SIG-M5 treated with dmso at 0.1 percent for 504 hours (cell line): ENCODE measurements at regions not wholly inside any gene's neighbourhood (a gene's known extent, or its start where the extent isn't known, plus 50 kb on each side); places are given as distances from the start of the nearest gene placed in this dataset.
A peak's percentile ranks its signal among the peaks of the same experiment; 100 is the strongest.
"Not testable (repeated sequence)": the region's sequence is repeated elsewhere in the genome, so short reads cannot be mapped to it uniquely, and the experiment has no call there.

Source experiments
- DNase-seq: peaks from one replicate; lab custom pipeline; 2025; ENCODE audit not compliant: unreplicated experiment; lab: John Stamatoyannopoulos, UW

GRCh38 chr5:82448374-82448773 lies 170.2 kb upstream of the RPS23 start:
- no peak for DNase-seq

DNA sequence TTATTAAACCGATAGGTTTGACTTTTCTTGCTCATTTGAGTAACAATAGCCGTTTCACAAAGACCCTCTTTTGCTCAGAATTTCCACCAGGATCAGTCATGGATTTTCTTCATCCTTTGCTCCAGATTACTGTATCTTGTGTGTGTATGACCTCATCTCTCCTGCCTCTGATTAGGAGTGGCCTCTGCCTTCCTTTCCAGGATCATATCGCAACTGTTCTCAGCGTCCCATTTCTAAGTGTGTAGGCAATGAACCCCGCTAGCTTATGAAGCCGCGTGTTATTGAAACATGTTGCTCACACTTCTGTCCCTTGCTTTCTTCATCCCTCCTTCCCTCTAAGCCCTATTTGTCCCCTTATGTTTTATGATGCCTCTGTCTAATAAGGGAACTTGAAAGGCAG lies 169.8 kb upstream of the RPS23 start:
- DNase-seq: no peak

DNA sequence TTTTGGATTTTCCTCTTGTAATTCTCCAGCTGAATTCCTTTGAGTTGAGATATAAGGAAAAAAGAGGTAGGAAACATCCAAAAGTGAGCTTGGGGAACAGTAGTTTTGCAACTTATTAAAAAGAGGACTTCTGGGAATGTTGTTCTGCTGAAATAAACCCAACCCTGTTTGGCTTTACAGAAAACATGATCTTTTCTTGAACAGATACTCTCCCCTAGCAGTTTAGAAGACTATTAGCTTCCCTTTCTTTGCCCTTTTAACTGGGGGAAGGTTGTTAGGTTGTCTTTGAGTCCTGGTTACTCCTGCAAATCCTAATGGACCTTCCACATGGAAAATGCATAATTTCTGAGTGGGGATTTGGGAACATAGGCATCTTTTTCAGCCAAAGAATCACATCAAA lies 168.7 kb upstream of the RPS23 start:
- no peak for DNase-seq

GRCh38 chr5:82445726-82446335 lies 167.7 kb upstream of the RPS23 start:
- DNase-seq: no peak

DNA sequence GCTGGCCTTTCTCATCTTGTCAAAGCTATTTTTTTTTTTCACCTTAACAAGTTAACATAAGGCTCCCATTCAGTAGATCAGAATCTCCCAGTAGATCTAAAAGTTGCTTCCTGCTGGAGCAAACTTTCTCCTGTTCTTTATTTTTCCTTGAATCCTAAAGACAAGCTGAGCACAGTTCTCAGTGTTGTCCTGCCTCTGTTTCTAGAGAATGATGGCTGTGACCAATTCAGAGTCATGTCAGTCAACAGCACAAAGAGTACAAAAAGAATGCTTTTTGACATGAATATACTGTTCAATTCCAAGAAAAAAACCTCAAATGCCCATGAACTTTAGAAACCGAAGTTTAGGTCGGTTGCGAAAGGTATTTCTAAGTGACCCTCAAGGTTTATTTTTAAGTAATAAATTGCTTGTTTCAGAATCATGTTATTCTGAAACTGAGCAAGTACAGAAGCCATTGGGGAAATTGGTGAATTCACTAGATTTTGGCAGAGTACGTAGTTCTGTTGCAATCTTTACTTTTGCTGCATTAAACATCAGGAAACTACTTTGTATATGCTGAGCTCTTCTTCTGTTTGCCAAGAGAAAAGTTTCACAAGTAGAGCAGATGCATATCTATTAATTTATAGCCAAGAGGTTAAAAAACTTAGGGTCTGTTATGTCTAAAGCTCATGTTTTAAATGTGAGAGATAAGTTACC lies 161.7 kb upstream of the RPS23 start:
- peak; percentile 39 for DNase-seq

- DNase-seq: not testable (repeated sequence)
These were observed 159.4 kb upstream of the RPS23 start for GRCh38 chr5:82437565-82437964.

DNA sequence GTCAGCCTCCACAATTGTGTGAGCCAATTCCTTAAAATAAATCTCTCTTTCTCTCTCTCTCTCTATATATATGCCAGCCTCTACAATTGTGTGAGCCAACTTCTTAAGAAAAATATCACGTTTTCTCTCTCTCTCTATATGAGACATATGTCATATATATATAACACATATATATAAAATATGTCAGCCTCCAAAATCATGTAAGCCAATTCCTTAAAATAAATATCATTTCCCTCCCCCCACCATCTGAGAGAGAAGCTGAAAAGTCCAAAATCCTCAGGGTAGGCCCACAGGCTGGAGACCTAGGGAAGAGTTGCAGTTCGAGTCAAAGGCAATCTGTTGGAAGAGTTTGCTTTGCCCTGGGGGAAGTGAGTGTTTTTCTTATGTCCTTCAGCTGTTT lies 158.1 kb upstream of the RPS23 start:
- DNase-seq: no peak

DNA sequence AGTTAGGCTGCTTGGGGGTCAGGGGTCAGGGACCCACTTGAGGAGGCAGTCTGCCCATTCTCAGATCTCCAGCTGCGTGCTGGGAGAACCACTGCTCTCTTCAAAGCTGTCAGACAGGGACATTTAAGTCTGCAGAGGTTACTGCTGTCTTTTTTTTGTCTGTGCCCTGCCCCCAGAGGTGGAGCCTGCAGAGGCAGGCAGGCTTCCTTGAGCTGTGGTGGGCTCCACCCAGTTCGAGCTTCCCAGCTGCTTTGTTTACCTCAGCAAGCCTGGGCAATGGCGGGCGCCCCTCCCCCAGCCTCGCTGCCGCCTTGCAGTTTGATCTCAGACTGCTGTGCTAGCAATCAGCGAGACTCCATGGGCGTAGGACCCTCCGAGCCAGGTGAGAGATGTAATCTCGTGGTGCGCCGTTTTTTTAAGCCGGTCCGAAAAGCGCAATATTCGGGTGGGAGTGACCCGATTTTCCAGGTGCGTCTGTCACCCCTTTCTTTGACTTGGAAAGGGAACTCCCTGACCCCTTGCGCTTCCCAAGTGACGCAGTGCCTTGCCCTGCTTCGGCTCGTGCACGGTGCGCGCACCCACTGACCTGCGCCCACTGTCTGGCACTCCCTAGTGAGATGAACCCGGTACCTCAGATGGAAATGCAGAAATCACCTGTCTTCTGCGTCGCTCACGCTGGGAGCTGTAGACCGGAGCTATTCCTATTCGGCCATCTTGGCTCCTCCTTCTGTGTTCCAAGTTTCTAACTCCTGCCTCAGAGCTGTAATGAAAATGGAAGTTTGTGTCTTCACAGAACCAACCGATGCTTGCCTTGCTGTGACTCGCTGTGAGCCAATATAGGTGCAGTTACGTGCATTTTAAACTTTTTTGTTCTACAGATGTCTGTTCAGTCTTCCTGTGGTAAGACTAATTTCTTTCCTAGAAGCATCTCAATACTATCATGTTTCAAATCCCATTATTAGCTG lies 156.8 kb upstream of the RPS23 start:
- not testable (repeated sequence) for DNase-seq

DNA sequence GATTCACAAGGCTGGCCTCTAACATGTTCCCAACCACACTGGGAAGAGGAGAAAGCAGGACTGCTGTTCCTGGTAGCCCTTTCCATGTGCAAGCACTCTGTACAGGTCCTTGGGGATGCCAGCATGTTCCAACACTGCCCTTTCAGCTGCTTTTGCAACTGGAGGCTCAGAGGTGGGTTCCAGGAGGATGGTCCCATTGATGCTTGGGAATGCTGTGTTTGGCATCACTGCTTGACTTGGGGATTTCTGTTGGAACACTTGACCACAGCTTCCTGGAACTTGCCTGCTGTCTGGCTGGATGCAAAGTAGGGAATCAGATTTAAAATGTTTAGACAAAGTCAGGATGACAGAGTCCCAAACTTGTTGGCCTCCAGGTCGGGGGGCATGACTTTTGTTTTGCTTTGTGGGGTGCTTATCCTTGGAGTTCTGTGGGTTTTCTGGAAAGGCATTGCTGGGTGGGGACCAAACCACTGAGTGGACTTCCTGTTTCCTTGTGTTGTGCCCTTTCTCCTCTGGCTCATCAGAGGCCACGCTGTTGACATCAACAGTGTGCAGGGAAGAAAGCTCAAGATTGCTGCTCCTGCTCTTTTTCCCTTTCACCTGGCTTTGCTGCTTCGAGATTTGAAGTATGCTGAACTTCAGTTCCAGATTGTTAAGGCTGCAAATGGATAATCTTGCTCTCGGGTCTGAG lies 148.5 kb upstream of the RPS23 start:
- DNase-seq: no peak

GRCh38 chr5:82425591-82425990 lies 147.4 kb upstream of the RPS23 start:
- no peak for DNase-seq

DNA sequence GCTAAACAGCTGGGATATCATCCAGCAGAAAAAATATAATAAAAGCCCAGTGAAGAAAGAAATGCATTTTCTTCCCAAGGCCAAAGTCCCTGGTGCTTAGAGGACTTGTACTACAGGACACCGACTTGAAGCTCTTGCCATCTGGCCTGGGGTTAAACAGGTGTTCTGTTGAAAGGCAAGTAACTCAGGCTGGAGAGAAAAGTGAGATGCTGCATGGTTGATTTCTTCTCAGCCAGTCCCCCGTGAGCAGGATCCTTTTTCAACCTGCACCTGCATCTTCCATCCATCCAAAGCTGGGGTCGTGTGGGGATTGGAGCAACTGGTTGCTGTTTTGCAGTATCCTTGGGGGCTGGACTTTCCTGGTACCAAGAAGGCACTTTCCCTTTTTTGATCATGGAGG lies 146.1 kb upstream of the RPS23 start:
- DNase-seq: no peak

DNA sequence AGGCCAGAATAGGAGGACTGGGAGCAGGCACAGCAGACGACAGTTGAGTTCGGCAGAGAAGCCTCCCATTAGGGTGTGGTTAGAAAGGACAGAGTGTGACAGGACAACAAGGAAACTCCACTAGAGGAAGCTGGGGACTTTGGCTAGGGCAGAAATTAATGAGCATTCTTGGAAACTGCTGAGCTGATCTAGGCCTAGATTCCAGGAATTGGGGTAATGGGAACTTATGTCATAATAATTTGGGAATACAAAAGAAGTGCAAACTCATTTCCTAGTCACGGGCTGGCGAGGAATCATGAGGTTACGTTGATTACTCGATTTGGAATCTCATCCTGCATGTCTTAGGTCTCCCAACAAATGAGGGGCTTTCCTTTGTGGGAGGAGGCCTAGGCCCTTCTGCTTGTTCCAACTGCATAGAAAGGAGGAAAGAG lies 144.6 kb upstream of the RPS23 start:
- DNase-seq: no peak

DNA sequence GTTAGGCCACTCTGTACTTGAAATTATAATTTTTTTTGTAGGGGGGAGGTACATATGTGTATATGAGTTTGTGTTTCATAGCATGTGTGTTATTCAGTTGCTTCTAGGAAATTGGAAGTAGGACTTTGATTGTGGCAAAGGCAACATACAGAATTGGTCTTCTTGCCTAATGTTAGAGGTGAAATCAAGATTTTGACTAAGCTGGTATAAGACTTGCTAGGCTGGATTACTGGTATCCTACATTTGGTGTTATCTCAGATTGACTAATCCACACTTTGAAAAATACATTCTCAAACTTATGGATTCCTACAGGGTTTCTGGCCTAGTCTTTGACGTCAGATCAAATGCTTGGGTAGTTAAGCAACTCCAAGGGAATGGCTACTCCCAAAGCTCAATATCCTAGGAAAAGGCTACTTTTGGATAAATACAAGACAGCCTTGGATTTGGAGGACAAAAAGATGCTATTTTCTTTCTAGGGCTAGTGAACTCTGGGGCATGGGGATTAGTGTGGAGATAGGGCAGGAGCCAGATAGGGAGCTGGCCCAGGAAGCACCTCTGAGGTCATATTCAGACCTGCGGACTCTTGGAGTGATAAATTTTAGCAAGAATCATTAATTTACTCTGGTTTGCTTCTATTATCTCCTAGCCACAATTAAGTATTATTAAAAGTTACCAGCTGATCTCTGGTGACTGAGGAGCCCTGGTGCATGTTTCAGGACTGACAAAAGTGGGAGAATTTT lies 144.0 kb upstream of the RPS23 start:
- DNase-seq: no peak

GRCh38 chr5:82421119-82421518 lies 143.0 kb upstream of the RPS23 start:
- peak; percentile 36 for DNase-seq

DNA sequence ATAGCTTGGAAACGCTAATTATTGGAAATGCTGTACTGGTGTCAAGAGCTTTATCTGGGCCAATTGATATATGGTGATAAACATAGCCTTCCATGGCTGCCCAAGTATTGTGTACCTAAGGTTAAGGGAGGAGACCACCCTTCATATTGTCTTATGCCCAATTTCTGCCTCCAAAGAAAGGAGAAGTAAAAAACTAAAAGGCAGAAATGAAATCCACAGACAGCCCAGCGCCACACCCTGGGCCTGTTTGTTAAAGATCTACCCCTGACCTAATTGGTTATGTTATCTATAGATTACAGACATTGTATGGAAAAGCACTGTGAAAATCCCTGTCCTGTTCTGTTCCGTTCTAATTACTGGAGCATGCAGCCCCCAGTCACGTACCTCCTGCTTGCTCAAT lies 142.4 kb upstream of the RPS23 start:
- peak; percentile 17 for DNase-seq

DNA sequence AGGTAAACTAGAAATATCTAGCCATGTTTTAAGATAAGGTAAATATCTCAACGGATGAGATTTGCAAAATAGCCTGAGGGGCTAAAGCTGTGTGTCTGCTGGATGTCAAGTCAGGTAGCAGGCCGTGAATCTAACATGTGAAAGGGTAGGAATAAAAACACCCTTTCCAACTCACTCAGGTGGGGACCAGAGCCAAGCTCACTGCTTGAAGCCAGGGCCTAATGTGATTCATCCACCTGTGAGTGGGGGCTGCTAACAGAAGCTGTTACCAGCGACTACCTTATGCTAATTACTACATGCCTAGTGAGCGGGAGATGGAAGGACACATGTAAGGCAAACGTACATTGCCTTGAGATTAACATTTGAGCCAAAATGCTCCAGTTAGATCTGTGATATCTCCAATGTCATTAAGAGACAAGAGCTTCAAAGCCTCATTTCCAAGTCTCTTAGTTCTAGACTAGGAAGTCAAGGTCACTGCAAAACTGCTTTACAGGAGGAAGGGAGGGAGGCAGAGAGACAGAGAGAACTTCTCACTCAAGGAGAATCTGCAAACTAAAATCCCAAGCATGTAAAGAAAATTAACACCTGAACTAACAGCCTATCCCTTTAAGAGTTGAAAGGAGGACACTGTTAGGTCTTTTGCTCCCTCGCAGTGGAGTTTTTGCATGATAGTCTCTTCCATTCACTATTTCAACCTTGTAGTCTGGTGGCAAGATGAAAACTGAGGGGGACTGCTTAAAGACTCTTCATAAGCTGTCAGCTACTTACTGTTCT lies 141.6 kb upstream of the RPS23 start:
- no peak for DNase-seq

DNA sequence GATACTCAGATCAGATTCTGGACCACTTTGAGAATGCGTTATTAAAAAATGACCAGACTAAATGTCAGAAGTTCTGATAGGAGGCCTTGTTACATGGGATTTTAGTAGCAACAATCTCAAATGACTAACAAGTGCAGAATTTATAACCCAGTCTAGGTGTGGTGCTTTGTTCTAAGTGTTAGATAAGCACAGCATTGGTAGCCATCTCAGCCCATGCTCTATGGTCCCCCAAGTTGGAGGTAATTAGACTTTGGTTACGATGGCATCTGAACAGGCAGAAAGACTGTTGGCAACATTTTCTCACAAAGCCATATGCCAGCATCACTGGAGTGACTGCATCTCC lies 140.4 kb upstream of the RPS23 start:
- no peak for DNase-seq

GRCh38 chr5:82417776-82418607 lies 139.8 kb upstream of the RPS23 start:
- peak; percentile 75 for DNase-seq

DNA sequence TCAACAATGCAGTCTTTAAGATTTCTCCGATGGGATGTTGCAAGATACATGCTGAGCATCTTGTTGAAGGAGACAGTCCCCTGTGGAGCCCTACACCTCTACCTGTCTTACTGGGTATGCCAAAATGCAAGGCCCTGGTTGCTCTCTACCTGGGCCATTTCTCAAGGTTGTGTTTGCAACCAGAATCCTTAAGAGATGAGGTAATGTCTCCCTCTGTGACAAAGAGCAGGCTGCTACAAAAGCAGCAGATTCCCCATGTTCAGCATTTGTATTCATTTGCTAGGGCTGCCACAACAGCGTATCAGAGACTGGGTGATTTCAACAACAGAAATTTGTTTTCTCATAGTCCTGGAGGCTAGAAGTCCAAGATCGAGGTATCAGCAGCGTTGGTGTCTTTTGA lies 138.4 kb upstream of the RPS23 start:
- no peak for DNase-seq
